ENCODE measurements at regions not wholly inside any gene's neighbourhood (a gene's known extent, or its start where the extent isn't known, plus 50 kb on each side); places are given as distances from the start of the nearest gene placed in this dataset.

- in situ Hi-C loops (cut with MboI), result no loop called here
- FAIRE-seq, result no peak
- H3K4me1 ChIP-seq (replicated peaks in 1 of 2; ENCODE audit: control insufficient read depth in 2 of 2, insufficient read depth in 2 of 2, low read length in 2 of 2), result no peaks in the 10 kb centered on the region
- no peaks in the 10 kb centered on the region for H3K9me1 ChIP-seq (ENCODE audit: control insufficient read depth, insufficient read depth, low read length)
- H4K20me1 ChIP-seq (replicated peaks; ENCODE audit: control insufficient read depth, insufficient read depth, low read length), result no peaks in the 10 kb centered on the region
- 0% methylated on average over 2 of the region's 2 CpGs for WGBS (ENCODE audit: insufficient coverage, low coverage, missing lambda C conversion rate)
- H3K36me3 ChIP-seq (ENCODE audit: control insufficient read depth, insufficient read depth, low read length), result no peaks in the 10 kb centered on the region
- no peak overlapping the region for H3K27ac ChIP-seq (ENCODE audit: extremely low read depth, low read depth, low read length)
- H3K9me3 ChIP-seq (replicated peaks; ENCODE audit: control insufficient read depth, insufficient read depth, low read depth, low read length), result no peaks in the 10 kb centered on the region
- H3K9ac ChIP-seq (ENCODE audit: insufficient read depth in 1 of 2, low read depth in 2 of 2, low read length in 2 of 2), result no peak overlapping the region
- H3K4me3 ChIP-seq, result no peak overlapping the region
- H3K27me3 ChIP-seq (ENCODE audit: control insufficient read depth in 2 of 2, insufficient read depth in 2 of 2, low read length in 2 of 2), result no peaks in the 10 kb centered on the region
- ATAC-seq, result no peak
- no TSS peak for BruUV-seq (replicated peaks)
- no peaks in the 10 kb centered on the region for H3K79me2 ChIP-seq (ENCODE audit: control insufficient read depth, insufficient read depth, low read length)
- no peak overlapping the region for H3K4me2 ChIP-seq (ENCODE audit: insufficient read depth, low read length)
- DNase-seq (ENCODE audit: extremely low read depth in 1 of 4, low spot score in 3 of 4), result no peak
- POLR2A ChIA-PET, result interaction anchor here (1.3 kb wide), 1 partner anchor 9 kb away, joined by 3 read pairs; no protein-coding TSS in a partner anchor
- CTCF ChIA-PET (ENCODE audit: low intra/inter-chr PET ratio), result no interaction called here
- no peak overlapping the region for H2AFZ ChIP-seq (ENCODE audit: low read depth, low read length)
- intact Hi-C loops (cut with micrococcal nuclease), result no loop called here
- TF ChIP-seq JUNB (CRISPR knock-in tag; conservative IDR thresholded peaks at IDR 0.05) (no peak), THAP7 (CRISPR knock-in tag; IDR thresholded peaks at IDR 0.05) (no peak), ZNF449 (CRISPR knock-in tag; IDR thresholded peaks at IDR 0.05) (no peak), PPARD (CRISPR knock-in tag; IDR thresholded peaks at IDR 0.05) (no peak), CEBPG (CRISPR knock-in tag; IDR thresholded peaks at IDR 0.05) (no peak), CEBPG (tag; conservative IDR thresholded peaks at IDR 0.05 in 1 of 2, IDR thresholded peaks at IDR 0.05 in 1 of 2) (no peak), DDX20 (tag; IDR thresholded peaks at IDR 0.05; ENCODE audit: low read depth) (no peak)
Observed at GRCh38 chr18:6569813-6570212, 155.1 kb upstream of the L3MBTL4 start.
